Vagina (tissue), 2 donors: ENCODE measurements at regions not wholly inside any gene's neighbourhood (a gene's known extent, or its start where the extent isn't known, plus 50 kb on each side); places are given as distances from the start of the nearest gene placed in this dataset.

Experiments used
- CTCF ChIP-seq, 3 experiments: fragments of 450-650 bp in 2 of 3; fragments of 200-600 bp in 1 of 3; sonication (generic) in 1 of 3; IDR thresholded peaks; one replicate each; pipeline ENCODE4 v1.5.1; 2017 to 2019; ENCODE audit warnings: antibody characterized with exemption in 3 of 3, mild to moderate bottlenecking in 2 of 3, moderate library complexity in 2 of 3
- POLR2AphosphoS5 ChIP-seq, 2 donors: sonication (generic); formaldehyde crosslinking; IDR thresholded peaks; one replicate each; pipeline ENCODE4 v1.9.0; 2017; ENCODE audit warnings: antibody characterized with exemption in 2 of 2, mild to moderate bottlenecking in 2 of 2, low read depth in 1 of 2; ENCODE audit not compliant: insufficient read depth in 1 of 2

- TF ChIP-seq POLR2AphosphoS5 (IDR thresholded peaks at IDR 0.05; ENCODE audit: insufficient read depth in 1 of 2, low read depth in 1 of 2): no peak
- no peak for TF ChIP-seq CTCF (IDR thresholded peaks at IDR 0.05)
Measured at GRCh38 chr2:160731415-160731814, 237.8 kb upstream of the RBMS1 start.
